Left lung (tissue), 4 donors: ENCODE measurements at regions not wholly inside any gene's neighbourhood (a gene's known extent, or its start where the extent isn't known, plus 50 kb on each side); places are given as distances from the start of the nearest gene placed in this dataset.

Experiments used
- ATAC-seq: fragments of 200-7000 bp; cut with Tn5 transposase; one replicate; pipeline ENCODE4 v1.9.1; 2020; ENCODE audit warnings: moderate library complexity
- DNase-seq, 4 donors: peaks; one replicate each; pipeline ENCODE4 v3.0.0-alpha.2; 2013 to 2020
- H3K27ac ChIP-seq, 2 donors: fragments of 200-600 bp; sonication (generic) in 1 of 2; one replicate each; pipeline versions ENCODE4 v1.5.0 to v1.8.0; 2020 to 2021
- H3K27me3 ChIP-seq, 2 donors: fragments of 200-600 bp; sonication (generic) in 1 of 2; one replicate each; pipeline versions ENCODE4 v1.5.0 to v1.8.0; 2020 to 2021
- H3K36me3 ChIP-seq, 2 donors: fragments of 200-600 bp; sonication (generic) in 1 of 2; one replicate each; pipeline versions ENCODE4 v1.5.0 to v1.8.0; 2020 to 2021
- H3K4me1 ChIP-seq, 2 donors: fragments of 200-600 bp; one replicate each; pipeline ENCODE4 v1.8.0; 2021
- H3K4me3 ChIP-seq, 2 donors: fragments of 200-600 bp; sonication (generic) in 1 of 2; one replicate each; pipeline versions ENCODE4 v1.5.0 to v1.8.0; 2020 to 2021; ENCODE audit warnings: mild to moderate bottlenecking in 1 of 2
- H3K9me3 ChIP-seq, 2 donors: fragments of 200-600 bp; sonication (generic) in 1 of 2; one replicate each; pipeline versions ENCODE4 v1.5.0 to v1.8.0; 2020 to 2021
- intact Hi-C, 2 donors: fragments of 100-400 bp; cut with DNase I; formaldehyde crosslinking; loops; one replicate each; pipeline versions ENCODE4 v1.11.2 to v1.14.2; 2022
- TF ChIP-seq, protein P1 (sequence below), 2 donors: fragments of 200-600 bp; sonication (generic) in 1 of 2; IDR thresholded peaks; one replicate each; pipeline versions ENCODE4 v1.5.0 to v1.8.0; 2021; ENCODE audit warnings: antibody characterized with exemption in 2 of 2
- donor health status: DM: no; HTN: yes; CAD: no.
- donor health status: DM: no; HTN: no; CAD: no.

DNA sequence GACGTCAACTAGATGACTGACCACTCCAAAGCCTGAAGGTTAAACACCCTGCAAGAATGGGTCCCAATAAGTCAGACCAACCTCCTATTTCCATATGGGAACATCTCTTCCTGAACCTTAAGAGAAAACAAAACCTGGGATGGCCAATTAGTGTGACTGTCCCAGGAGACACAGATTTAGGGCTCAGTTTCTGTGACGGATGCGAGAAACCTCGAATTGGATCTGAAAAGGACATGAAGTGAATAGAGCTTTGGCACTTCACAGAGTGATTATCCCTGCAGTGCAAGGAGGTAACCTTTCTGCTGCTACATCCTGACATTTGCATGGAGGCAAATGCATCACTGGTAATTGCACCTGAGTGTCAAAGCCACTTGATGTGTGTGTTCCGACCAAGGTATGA is 442.2 kb upstream of the KLF12 start:
- intact Hi-C loops: no loop called here
- ATAC-seq (no peak), DNase-seq (no peak)
- Histone ChIP-seq H3K27me3 (peaks cover 0 to 24% of the 10 kb centered on the region in 2 donors), H3K36me3 (no peaks in the 10 kb centered on the region), H3K4me3 (no peak overlapping the region), H3K4me1 (peaks cover 0 to 3% of the 10 kb centered on the region in 2 donors), H3K9me3 (no peaks in the 10 kb centered on the region), H3K27ac (no peak overlapping the region)
- TF ChIP-seq, protein P1, sequence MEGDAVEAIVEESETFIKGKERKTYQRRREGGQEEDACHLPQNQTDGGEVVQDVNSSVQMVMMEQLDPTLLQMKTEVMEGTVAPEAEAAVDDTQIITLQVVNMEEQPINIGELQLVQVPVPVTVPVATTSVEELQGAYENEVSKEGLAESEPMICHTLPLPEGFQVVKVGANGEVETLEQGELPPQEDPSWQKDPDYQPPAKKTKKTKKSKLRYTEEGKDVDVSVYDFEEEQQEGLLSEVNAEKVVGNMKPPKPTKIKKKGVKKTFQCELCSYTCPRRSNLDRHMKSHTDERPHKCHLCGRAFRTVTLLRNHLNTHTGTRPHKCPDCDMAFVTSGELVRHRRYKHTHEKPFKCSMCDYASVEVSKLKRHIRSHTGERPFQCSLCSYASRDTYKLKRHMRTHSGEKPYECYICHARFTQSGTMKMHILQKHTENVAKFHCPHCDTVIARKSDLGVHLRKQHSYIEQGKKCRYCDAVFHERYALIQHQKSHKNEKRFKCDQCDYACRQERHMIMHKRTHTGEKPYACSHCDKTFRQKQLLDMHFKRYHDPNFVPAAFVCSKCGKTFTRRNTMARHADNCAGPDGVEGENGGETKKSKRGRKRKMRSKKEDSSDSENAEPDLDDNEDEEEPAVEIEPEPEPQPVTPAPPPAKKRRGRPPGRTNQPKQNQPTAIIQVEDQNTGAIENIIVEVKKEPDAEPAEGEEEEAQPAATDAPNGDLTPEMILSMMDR (IDR thresholded peaks at IDR 0.05): no peak

DNA sequence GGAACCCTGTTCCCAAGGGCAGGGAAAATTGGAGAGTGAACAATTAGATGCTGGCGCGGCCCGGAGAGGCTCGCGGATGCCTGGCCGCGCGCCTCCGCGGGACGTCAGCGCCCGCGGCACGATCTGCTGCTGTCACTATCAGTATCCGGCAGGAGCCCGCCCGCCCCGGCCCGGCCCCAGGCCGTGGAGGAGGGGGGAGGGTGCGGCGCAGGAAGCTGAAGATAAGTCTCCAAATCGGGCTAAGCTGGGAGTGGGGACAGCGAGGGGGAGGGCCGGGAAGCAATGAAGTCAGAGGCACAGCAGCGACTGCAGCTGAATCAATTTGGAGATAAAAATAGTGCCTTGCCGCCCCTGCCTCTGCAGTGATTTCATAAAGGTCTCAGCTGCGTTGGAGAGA is 441.5 kb upstream of the KLF12 start:
- TF ChIP-seq, protein P1 (IDR thresholded peaks at IDR 0.05): no peak

DNA sequence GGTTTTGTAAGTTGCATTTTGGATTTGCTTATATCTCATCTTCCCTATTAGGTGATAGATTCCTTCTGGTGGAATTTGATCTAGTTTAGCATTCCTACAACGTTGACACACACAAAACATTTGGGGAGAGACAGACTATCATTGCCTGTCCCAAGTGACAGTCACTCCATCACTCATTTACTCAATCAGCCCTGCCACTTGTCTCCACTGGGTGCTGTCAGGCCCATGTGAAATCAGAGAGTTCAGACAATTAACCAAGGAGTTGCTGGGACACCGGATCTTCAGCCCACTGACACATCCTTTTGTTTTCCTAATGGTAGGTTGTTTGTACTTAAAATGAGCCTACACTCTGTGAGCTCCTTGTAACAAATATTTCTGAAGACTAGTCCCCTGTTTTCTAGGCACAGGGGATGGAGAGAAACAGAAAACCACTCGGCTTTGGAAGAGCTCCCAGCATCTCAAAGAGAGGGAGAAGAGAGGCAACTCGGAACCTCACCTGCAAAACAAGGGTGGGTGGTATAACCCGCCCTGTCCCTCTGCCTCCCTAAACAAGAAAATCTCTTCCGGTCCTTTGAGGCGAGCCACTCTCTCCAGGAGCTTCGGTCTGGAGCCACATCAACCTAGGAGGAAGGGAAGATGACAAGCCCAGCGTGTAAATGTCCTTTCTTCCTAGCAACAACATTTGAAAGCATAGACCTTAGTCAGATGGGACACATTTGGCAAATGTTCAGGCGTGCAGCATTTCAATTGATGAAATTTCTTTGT is 440.9 kb upstream of the KLF12 start:
- intact Hi-C loops: no loop called here
- Histone ChIP-seq H3K4me3 (peak overlapping the region; percentile 7 to 13), H3K4me1 (peaks cover 0 to 3% of the 10 kb centered on the region in 2 donors), H3K27ac (no peak overlapping the region), H3K27me3 (peaks cover 0 to 24% of the 10 kb centered on the region in 2 donors), H3K36me3 (no peaks in the 10 kb centered on the region), H3K9me3 (no peaks in the 10 kb centered on the region)
- TF ChIP-seq, protein P1 (IDR thresholded peaks at IDR 0.05): no peak
- ATAC-seq (no peak), DNase-seq (peak in 1 of 4 donors; percentile 44)

More for the DNA sequence above, 441.5 kb upstream of the KLF12 start:
- H3K4me1 ChIP-seq: peaks cover 0 to 3% of the 10 kb centered on the region in 2 donors
- intact Hi-C loops: no loop called here
- H3K9me3 ChIP-seq: no peaks in the 10 kb centered on the region
- no peak overlapping the region for H3K27ac ChIP-seq
- no peaks in the 10 kb centered on the region for H3K36me3 ChIP-seq
- peak; percentile 90 for ATAC-seq
- H3K4me3 ChIP-seq: peak overlapping the region; percentile 7 to 13
- H3K27me3 ChIP-seq: peaks cover 0 to 24% of the 10 kb centered on the region in 2 donors
- DNase-seq: peak; percentile 50 to 86 (median 74)

DNA sequence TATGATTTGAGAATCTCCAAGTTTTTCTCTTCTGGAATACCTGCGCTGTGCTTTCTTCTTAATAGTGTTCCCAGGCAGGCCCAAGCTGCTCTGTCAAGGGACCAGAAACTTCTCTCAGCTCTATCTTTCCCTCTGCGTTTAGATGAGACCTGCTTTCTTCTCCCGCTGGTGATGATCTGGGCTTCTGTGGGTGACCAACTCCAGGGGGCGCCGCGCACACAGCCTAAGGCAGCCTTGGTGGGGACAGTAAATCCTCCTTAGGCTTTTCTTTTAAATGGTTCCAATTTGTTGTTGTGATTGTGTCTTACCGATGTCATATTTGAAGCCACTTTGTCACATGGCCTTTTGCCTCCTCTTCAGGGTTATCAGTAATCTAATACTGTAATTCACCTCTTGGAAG is 439.4 kb upstream of the KLF12 start:
- Histone ChIP-seq H3K27ac (no peak overlapping the region), H3K36me3 (no peaks in the 10 kb centered on the region), H3K4me1 (peaks cover 0 to 3% of the 10 kb centered on the region in 2 donors), H3K9me3 (no peaks in the 10 kb centered on the region), H3K27me3 (peaks cover 0 to 24% of the 10 kb centered on the region in 2 donors), H3K4me3 (no peak overlapping the region)
- TF ChIP-seq, protein P1 (IDR thresholded peaks at IDR 0.05): no peak
- DNase-seq (no peak), ATAC-seq (no peak)
- intact Hi-C loops: no loop called here

DNA sequence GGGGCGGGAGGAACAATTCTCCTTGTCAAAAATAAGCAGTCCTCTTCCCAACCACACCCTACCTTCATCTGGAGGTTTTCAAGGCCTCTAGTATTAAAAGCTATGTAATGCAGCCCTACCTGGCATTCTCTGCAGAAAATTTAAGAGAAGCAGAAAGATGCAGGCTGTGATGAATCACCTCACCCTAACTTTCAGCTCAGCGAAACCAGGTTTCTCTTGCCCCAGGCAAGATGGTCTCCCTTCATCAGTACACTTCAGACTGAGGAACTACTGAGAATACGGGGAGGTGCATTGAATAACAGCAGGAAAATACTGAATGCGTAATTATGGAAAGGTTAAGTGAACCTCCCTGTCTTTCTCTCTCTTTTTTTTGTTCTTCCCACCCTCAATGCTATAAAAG is 437.6 kb upstream of the KLF12 start:
- H3K4me1 ChIP-seq: peaks cover 0 to 3% of the 10 kb centered on the region in 2 donors

More for the DNA sequence above, 437.6 kb upstream of the KLF12 start:
- Histone ChIP-seq H3K36me3 (no peaks in the 10 kb centered on the region), H3K27me3 (peaks cover 0 to 24% of the 10 kb centered on the region in 2 donors), H3K9me3 (no peaks in the 10 kb centered on the region), H3K27ac (no peak overlapping the region), H3K4me3 (no peak overlapping the region)
- TF ChIP-seq, protein P1 (IDR thresholded peaks at IDR 0.05): no peak
- intact Hi-C loops: no loop called here
- DNase-seq (no peak), ATAC-seq (no peak)
